ENCODE measurements at regions not wholly inside any gene's neighbourhood (a gene's known extent, or its start where the extent isn't known, plus 50 kb on each side); places are given as distances from the start of the nearest gene placed in this dataset.

- TF ChIP-seq EZH2 (IDR thresholded peaks at IDR 0.05; ENCODE audit: insufficient read depth, poor library complexity, severe bottlenecking) (no peak), EZH2phosphoT487 (IDR thresholded peaks at IDR 0.05; ENCODE audit: insufficient read depth, low read depth) (no peak)
Observed at GRCh38 chr13:106153876-106154275, 381.6 kb downstream of the EFNB2 start.
